Neural progenitor cell (in vitro differentiated cells): ENCODE measurements at regions not wholly inside any gene's neighbourhood (a gene's known extent, or its start where the extent isn't known, plus 50 kb on each side); places are given as distances from the start of the nearest gene placed in this dataset.

ENCODE experiments used
- DNase-seq: peaks from one replicate; pipeline ENCODE4 v3.0.0-alpha.2; 2016; ENCODE audit warnings: low spot score
- H2AFZ ChIP-seq: fragments of 200-600 bp; sonication (generic); replicated peaks from 2 replicates; pipeline ENCODE4 v1.6.1; 2016; ENCODE audit warnings: antibody characterized with exemption
- H3F3A ChIP-seq: fragments of 200-600 bp; sonication (generic); 2 replicates; pipeline ENCODE4 v1.6.1; 2016; ENCODE audit warnings: antibody characterized with exemption, low read depth
- H3K27ac ChIP-seq: fragments of 200-600 bp; sonication (generic); 2 replicates; pipeline ENCODE4 v1.5.1; 2016; ENCODE audit warnings: mild to moderate bottlenecking
- H3K27me3 ChIP-seq: fragments of 200-600 bp; sonication (generic); 2 replicates; pipeline ENCODE4 v1.6.1; 2016; ENCODE audit warnings: mild to moderate bottlenecking, moderate library complexity
- H3K36me3 ChIP-seq: fragments of 200-600 bp; sonication (generic); 2 replicates; pipeline ENCODE4 v1.5.1; 2016
- H3K4me1 ChIP-seq: fragments of 200-600 bp; sonication (generic); 2 replicates; pipeline ENCODE4 v1.6.1; 2016; ENCODE audit warnings: mixed run types
- H3K4me2 ChIP-seq: fragments of 200-600 bp; sonication (generic); 2 replicates; pipeline ENCODE4 v1.6.1; 2016
- H3K4me3 ChIP-seq: fragments of 200-600 bp; sonication (generic); 2 replicates; pipeline ENCODE4 v1.5.1; 2016
- H3K79me2 ChIP-seq: fragments of 200-600 bp; sonication (generic); 2 replicates; pipeline ENCODE4 v1.6.1; 2016; ENCODE audit warnings: low read depth
- H3K9ac ChIP-seq: fragments of 200-600 bp; sonication (generic); 2 replicates; pipeline ENCODE4 v1.6.1; 2016
- H3K9me3 ChIP-seq: fragments of 200-600 bp; sonication (generic); 2 replicates; pipeline ENCODE4 v1.5.1; 2016; ENCODE audit warnings: low read depth
- H4K20me1 ChIP-seq: fragments of 200-600 bp; sonication (generic); 2 replicates; pipeline ENCODE4 v1.6.1; 2016; ENCODE audit warnings: low read depth
- H3K27ac Mint-ChIP-seq: 3 replicates; pipeline ENCODE4 v1.8.0; 2021; ENCODE audit warnings: mixed read lengths
- H3K27me3 Mint-ChIP-seq: 2 replicates; pipeline ENCODE4 v1.8.0; 2022; ENCODE audit warnings: low read depth, mild to moderate bottlenecking, inconsistent platforms, moderate library complexity, mixed read lengths; ENCODE audit not compliant: insufficient read depth
- H3K36me3 Mint-ChIP-seq: 3 replicates; pipeline ENCODE4 v1.8.0; 2021; ENCODE audit warnings: mixed read lengths
- H3K4me1 Mint-ChIP-seq: 3 replicates; pipeline ENCODE4 v1.8.0; 2021; ENCODE audit warnings: mixed read lengths
- H3K4me3 Mint-ChIP-seq: 3 replicates; pipeline ENCODE4 v1.8.0; 2021; ENCODE audit warnings: mild to moderate bottlenecking, moderate library complexity, mixed read lengths
- H3K9me3 Mint-ChIP-seq: 3 replicates; pipeline ENCODE4 v1.8.0; 2020; ENCODE audit warnings: mixed read lengths
- CTCF ChIP-seq: fragments of 200-600 bp; sonication (generic); IDR thresholded peaks from 2 replicates; pipeline ENCODE4 v1.5.1; 2017; ENCODE audit warnings: antibody characterized with exemption, mild to moderate bottlenecking
- EZH2 ChIP-seq: fragments of 200-600 bp; sonication (generic); IDR thresholded peaks from 2 replicates; pipeline ENCODE4 v1.6.1; 2017; ENCODE audit warnings: antibody characterized with exemption, mild to moderate bottlenecking, moderate library complexity
- EZH2phosphoT487 ChIP-seq: fragments of 200-600 bp; sonication (generic); IDR thresholded peaks from 2 replicates; pipeline ENCODE4 v1.6.1; 2017; ENCODE audit warnings: antibody characterized with exemption

- Histone ChIP-seq H3F3A (no peaks in the 10 kb centered on the region), H3K9me3 (no peaks in the 10 kb centered on the region), H3K4me2 (no peak overlapping the region), H3K4me1 (no peaks in the 10 kb centered on the region), H3K27me3 (peaks cover 19% of the 10 kb centered on the region), H3K4me3 (no peak overlapping the region), H3K9ac (no peak overlapping the region), H4K20me1 (no peaks in the 10 kb centered on the region), H3K79me2 (no peaks in the 10 kb centered on the region), H3K36me3 (no peaks in the 10 kb centered on the region), H2AFZ (no peak overlapping the region), H3K27ac (no peak overlapping the region)
- DNase-seq, result no peak
- Mint-ChIP-seq H3K27ac (no peak overlapping the region), H3K4me1 (peaks cover 29% of the 10 kb centered on the region), H3K36me3 (no peaks in the 10 kb centered on the region), H3K4me3 (no peak overlapping the region), H3K27me3 (peaks cover 12% of the 10 kb centered on the region), H3K9me3 (no peaks in the 10 kb centered on the region)
- no peak for TF ChIP-seq EZH2phosphoT487
- no peak for TF ChIP-seq CTCF
These were observed 245.0 kb upstream of the NT5C1B start for GRCh38 chr2:18834341-18834740.

- H3K27ac Mint-ChIP-seq, result no peak overlapping the region
- H3K27me3 Mint-ChIP-seq, result peaks cover 14% of the 10 kb centered on the region
- H3K4me3 ChIP-seq, result no peak overlapping the region
- no peak overlapping the region for H3K9ac ChIP-seq
- no peaks in the 10 kb centered on the region for H3K36me3 Mint-ChIP-seq
- no peaks in the 10 kb centered on the region for H3K79me2 ChIP-seq
- no peaks in the 10 kb centered on the region for H3K9me3 ChIP-seq
- H3F3A ChIP-seq, result no peaks in the 10 kb centered on the region
- no peak overlapping the region for H3K4me3 Mint-ChIP-seq
- no peaks in the 10 kb centered on the region for H4K20me1 ChIP-seq
- no peak overlapping the region for H3K4me2 ChIP-seq
- no peak overlapping the region for H2AFZ ChIP-seq
- TF ChIP-seq EZH2 (no peak), CTCF (no peak), EZH2phosphoT487 (no peak)
- peaks cover 19% of the 10 kb centered on the region for H3K27me3 ChIP-seq
- DNase-seq, result no peak
- H3K4me1 ChIP-seq, result no peaks in the 10 kb centered on the region
- no peak overlapping the region for H3K27ac ChIP-seq
- no peaks in the 10 kb centered on the region for H3K9me3 Mint-ChIP-seq
- no peaks in the 10 kb centered on the region for H3K36me3 ChIP-seq
- peaks cover 33% of the 10 kb centered on the region for H3K4me1 Mint-ChIP-seq
These were observed 244.6 kb upstream of the NT5C1B start for GRCh38 chr2:18833941-18834340.

GRCh38 chr2:18831916-18832510, 242.6 kb upstream of the NT5C1B start:
- H3K27me3 Mint-ChIP-seq, result peaks cover 8% of the 10 kb centered on the region
- H3K9ac ChIP-seq, result no peak overlapping the region
- no peak overlapping the region for H3K4me3 Mint-ChIP-seq
- peaks cover 19% of the 10 kb centered on the region for H3K27me3 ChIP-seq
- no peak overlapping the region for H3K4me2 ChIP-seq
- H3K27ac ChIP-seq, result no peak overlapping the region
- H3K27ac Mint-ChIP-seq, result no peak overlapping the region
- H3K4me1 ChIP-seq, result no peaks in the 10 kb centered on the region
- H3K9me3 ChIP-seq, result no peaks in the 10 kb centered on the region
- no peak overlapping the region for H2AFZ ChIP-seq
- TF ChIP-seq CTCF (no peak), EZH2 (no peak), EZH2phosphoT487 (no peak)
- DNase-seq, result no peak
- no peaks in the 10 kb centered on the region for H3K36me3 ChIP-seq
- H3K36me3 Mint-ChIP-seq, result no peaks in the 10 kb centered on the region
- no peaks in the 10 kb centered on the region for H3F3A ChIP-seq
- no peak overlapping the region for H3K4me3 ChIP-seq
- no peaks in the 10 kb centered on the region for H4K20me1 ChIP-seq
- no peaks in the 10 kb centered on the region for H3K9me3 Mint-ChIP-seq
- no peaks in the 10 kb centered on the region for H3K79me2 ChIP-seq
- H3K4me1 Mint-ChIP-seq, result peaks cover 27% of the 10 kb centered on the region
